GM12878 (cell line): ENCODE measurements at regions not wholly inside any gene's neighbourhood (a gene's known extent, or its start where the extent isn't known, plus 50 kb on each side); places are given as distances from the start of the nearest gene placed in this dataset.

Experiments used
- ATAC-seq: fragments of 200-7000 bp; cut with Tn5 transposase; 3 replicates; pipeline ENCODE4 v1.9.1; 2020; ENCODE audit warnings: mild to moderate bottlenecking, moderate library complexity
- BruUV-seq: library from RNA; stranded (reverse); fragments of 400-500 nt; replicated peaks from 2 replicates; lab custom pipeline; 2021; lab: Mats Ljungman, UMichigan
- CTCF ChIA-PET: fragments of 300-600 bp; sonication (Branson Sonifier 250); formaldehyde crosslinking; extraction: SDS; loops from one replicate; lab custom pipeline; 2021; ENCODE audit warnings: inconsistent platforms; lab: Yijun Ruan, JAX
- POLR2A ChIA-PET: fragments of 350-600 bp; formaldehyde crosslinking; extraction: SDS; loops from one replicate; lab custom pipeline; 2021; ENCODE audit warnings: inconsistent platforms; lab: Charles Lee
- RAD21 ChIA-PET: fragments of 300-600 bp; sonication (Branson Sonifier 250); formaldehyde crosslinking; loops from one replicate; lab custom pipeline; 2023; ENCODE audit warnings: antibody characterized with exemption; ENCODE audit not compliant: unreplicated experiment; lab: Charles Lee
- SMC1A ChIA-PET: fragments of 300-600 bp; sonication (Branson Sonifier 250); formaldehyde crosslinking; loops from one replicate; lab custom pipeline; 2023; ENCODE audit not compliant: unreplicated experiment, uncharacterized antibody; lab: Charles Lee
- DNase-seq: peaks from one replicate; pipeline ENCODE4 v3.0.0-alpha.2; 2011; ENCODE audit warnings: low read depth, low spot score
- FAIRE-seq: peaks from 3 replicates; lab custom pipeline; 2011; peaks lifted over from hg19 to GRCh38; lab: Jason Lieb, UNC
- H2AFZ ChIP-seq: 2 replicates; pipeline ENCODE4 v1.6.0; 2011; ENCODE audit warnings: low read depth, low read length, control low read depth; ENCODE audit not compliant: control insufficient read depth
- H3K27ac ChIP-seq: 2 replicates; pipeline ENCODE4 v1.5.1; 2011; ENCODE audit warnings: control low read depth; ENCODE audit not compliant: control insufficient read depth, insufficient read depth
- H3K27me3 ChIP-seq, 2 experiments: replicated peaks in 1 of 2; 2 replicates each; pipeline versions ENCODE4 v1.6.0 to v1.6.1; 2011; ENCODE audit warnings: low read length in 1 of 2; ENCODE audit not compliant: control insufficient read depth in 2 of 2, insufficient read depth in 2 of 2
- H3K36me3 ChIP-seq, 2 experiments: 2 replicates each; pipeline ENCODE4 v1.5.1; 2011; ENCODE audit warnings: low read length in 1 of 2; ENCODE audit not compliant: control insufficient read depth in 2 of 2, insufficient read depth in 2 of 2
- H3K4me1 ChIP-seq: 2 replicates; pipeline ENCODE4 v1.6.1; 2011; ENCODE audit warnings: mild to moderate bottlenecking, low read length, moderate library complexity, mixed read lengths; ENCODE audit not compliant: control insufficient read depth, insufficient read depth
- H3K4me2 ChIP-seq: 2 replicates; pipeline ENCODE4 v1.6.0; 2011; ENCODE audit warnings: control low read depth; ENCODE audit not compliant: control insufficient read depth, insufficient read depth
- H3K4me3 ChIP-seq: fragments of 200-600 bp; sonication (generic); 2 replicates; pipeline ENCODE4 v1.5.1; 2016
- H3K79me2 ChIP-seq: 2 replicates; pipeline ENCODE4 v1.6.0; 2011; ENCODE audit warnings: low read length; ENCODE audit not compliant: control insufficient read depth, insufficient read depth
- H3K9ac ChIP-seq: 2 replicates; pipeline ENCODE4 v1.8.0; 2011; ENCODE audit warnings: low read length, control low read depth, mixed read lengths; ENCODE audit not compliant: control insufficient read depth, insufficient read depth
- H3K9me3 ChIP-seq: replicated peaks from 3 replicates; pipeline ENCODE4 v1.5.1; 2011; ENCODE audit warnings: mild to moderate bottlenecking, low read length; ENCODE audit not compliant: control insufficient read depth, insufficient read depth
- H4K20me1 ChIP-seq: 2 replicates; pipeline ENCODE4 v1.6.0; 2011; ENCODE audit not compliant: control insufficient read depth, insufficient read depth
- ATF7 ChIP-seq: fragments of 450-650 bp; IDR thresholded peaks from 2 replicates; pipeline ENCODE4 v1.6.1; 2016; ENCODE audit warnings: low read depth, mild to moderate bottlenecking
- BACH1 ChIP-seq: fragments of 450-650 bp; IDR thresholded peaks from 2 replicates; pipeline ENCODE4 v1.6.1; 2017; ENCODE audit warnings: mild to moderate bottlenecking, borderline replicate concordance
- BRCA1 ChIP-seq: IDR thresholded peaks from 2 replicates; pipeline ENCODE4 v1.6.1; 2011; ENCODE audit warnings: low read depth, low read length, improper control_type of control experiment
- CREB1 ChIP-seq: IDR thresholded peaks from 2 replicates; pipeline ENCODE4 v1.6.1; 2012; ENCODE audit warnings: low read depth, mild to moderate bottlenecking, inconsistent platforms
- CUX1 ChIP-seq: IDR thresholded peaks from 2 replicates; pipeline ENCODE4 v1.6.1; 2012; ENCODE audit warnings: improper control_type of control experiment, low read depth, low read length; ENCODE audit not compliant: insufficient replicate concordance
- FOXM1 ChIP-seq: IDR thresholded peaks from 2 replicates; pipeline ENCODE4 v1.6.1; 2012; ENCODE audit warnings: low read depth, mild to moderate bottlenecking, inconsistent platforms, low read length, moderate library complexity
- NFYA ChIP-seq: IDR thresholded peaks from 2 replicates; pipeline ENCODE4 v1.6.1; 2011; ENCODE audit warnings: low read depth, mild to moderate bottlenecking, low read length, improper control_type of control experiment, borderline replicate concordance
- NFYB ChIP-seq: IDR thresholded peaks from 2 replicates; pipeline ENCODE4 v1.6.1; 2011; ENCODE audit warnings: low read depth, mild to moderate bottlenecking, low read length, improper control_type of control experiment, moderate library complexity; ENCODE audit not compliant: insufficient read depth
- RAD51 ChIP-seq: fragments of 450-650 bp; IDR thresholded peaks from 2 replicates; pipeline ENCODE4 v1.6.1; 2016; ENCODE audit warnings: moderate library complexity, mild to moderate bottlenecking, inconsistent platforms
- RB1 ChIP-seq: fragments of 450-650 bp; formaldehyde crosslinking; IDR thresholded peaks from 2 replicates; pipeline ENCODE4 v1.6.1; 2017; ENCODE audit warnings: mild to moderate bottlenecking, borderline replicate concordance
- SIN3A ChIP-seq: IDR thresholded peaks from 2 replicates; pipeline ENCODE4 v1.6.1; 2012; ENCODE audit warnings: low read depth, low read length, improper control_type of control experiment
- STAT1 ChIP-seq: fragments of 450-650 bp; conservative IDR thresholded peaks from 2 replicates; pipeline ENCODE4 v1.6.1; 2014; ENCODE audit warnings: antibody characterized with exemption, mild to moderate bottlenecking
- USF1 ChIP-seq: IDR thresholded peaks from 2 replicates; pipeline ENCODE4 v1.6.1; 2011; ENCODE audit warnings: borderline replicate concordance, low read depth, mild to moderate bottlenecking, moderate library complexity, mixed read lengths, low read length; ENCODE audit not compliant: insufficient read depth; ENCODE audit errors: extremely low read length
- YY1 ChIP-seq: IDR thresholded peaks from 2 replicates; pipeline ENCODE4 v1.6.1; 2011; ENCODE audit warnings: low read depth, mild to moderate bottlenecking, low read length
- ZBED1 ChIP-seq: IDR thresholded peaks from 2 replicates; pipeline ENCODE4 v1.6.1; 2016; ENCODE audit warnings: borderline replicate concordance
- ZBTB40 ChIP-seq: fragments of 450-650 bp; IDR thresholded peaks from 2 replicates; pipeline ENCODE4 v1.6.1; 2016; ENCODE audit warnings: mild to moderate bottlenecking, moderate library complexity, borderline replicate concordance
- ZNF24 ChIP-seq: fragments of 450-650 bp; IDR thresholded peaks from 2 replicates; pipeline ENCODE4 v1.6.1; 2017; ENCODE audit warnings: antibody characterized with exemption, mild to moderate bottlenecking
- WGBS: methylation state at CpG from one replicate; pipeline ENCODE4 v1.1.6; 2016; ENCODE audit warnings: low lambda C conversion rate; ENCODE audit not compliant: insufficient replicate concordance, insufficient coverage; ENCODE audit errors: missing lambda C conversion rate; 5-methylcytosine and 5-hydroxymethylcytosine counted together
- in situ Hi-C: fragments of 300-500 bp; cut with MboI; formaldehyde crosslinking; loops from 9 replicates; pipeline ENCODE4 v1.14.3; 2018; ENCODE audit warnings: mixed read lengths
- intact Hi-C: fragments of 100-400 bp; cut with micrococcal nuclease; formaldehyde crosslinking; loops from one replicate; pipeline ENCODE4 v1.14.2; 2022; ENCODE audit not compliant: unreplicated experiment

- ATAC-seq (no peak), DNase-seq (no peak), FAIRE-seq (no peak)
- Histone ChIP-seq H3K4me2 (no peak overlapping the region), H2AFZ (no peak overlapping the region), H3K27me3 (no peaks in the 10 kb centered on the region), H3K79me2 (no peaks in the 10 kb centered on the region), H3K9ac (no peak overlapping the region), H3K4me3 (no peak overlapping the region), H3K9me3 (no peaks in the 10 kb centered on the region), H4K20me1 (no peaks in the 10 kb centered on the region), H3K27ac (no peak overlapping the region), H3K36me3 (no peaks in the 10 kb centered on the region), H3K4me1 (no peaks in the 10 kb centered on the region)
- intact Hi-C loops, result no loop called here
- ChIA-PET RAD21 (no interaction called here), SMC1A (no interaction called here), POLR2A (no interaction called here), CTCF (no interaction called here)
- in situ Hi-C loops, result no loop called here
- no TSS peak for BruUV-seq
- WGBS, result 54% methylated on average over 2 of the region's 4 CpGs
- no peak for TF ChIP-seq USF1
- TF ChIP-seq YY1, result no peak
- TF ChIP-seq ZBED1, result no peak
- TF ChIP-seq SIN3A, result no peak
- TF ChIP-seq STAT1, result no peak
- no peak for TF ChIP-seq NFYA
- no peak for TF ChIP-seq NFYB
- no peak for TF ChIP-seq ZBTB40
- no peak for TF ChIP-seq CUX1
- no peak for TF ChIP-seq RAD51
- TF ChIP-seq CREB1, result no peak
- no peak for TF ChIP-seq BACH1
- no peak for TF ChIP-seq BRCA1
- no peak for TF ChIP-seq RB1
- TF ChIP-seq FOXM1, result no peak
- no peak for TF ChIP-seq ZNF24
- no peak for TF ChIP-seq ATF7
Observed at GRCh38 chr7:15096853-15097252, 194.3 kb upstream of the DGKB start.
